Astrocyte of the cerebellum (primary cell): ENCODE measurements at regions not wholly inside any gene's neighbourhood (a gene's known extent, or its start where the extent isn't known, plus 50 kb on each side); places are given as distances from the start of the nearest gene placed in this dataset.

Experiments used
- DNase-seq: peaks from one replicate; pipeline ENCODE4 v3.0.0-alpha.2; 2011; ENCODE audit warnings: low read depth
- H3K4me3 ChIP-seq: 2 replicates; pipeline ENCODE4 v1.5.1; 2011; ENCODE audit warnings: mild to moderate bottlenecking, low read depth, low read length, moderate library complexity
- CTCF ChIP-seq: IDR thresholded peaks from 2 replicates; pipeline ENCODE4 v1.5.1; 2012; ENCODE audit warnings: low read length, low read depth, moderate library complexity, mild to moderate bottlenecking; ENCODE audit errors: missing control alignments
- in situ Hi-C: cut with HindIII; loops from 2 replicates; pipeline ENCODE4 v1.10.0; 2017; ENCODE audit warnings: low sequenced_read_pairs

GRCh38 chr5:136527311-136527710, 162.0 kb upstream of the TRPC7 start:
- no peak for TF ChIP-seq CTCF
- no peak overlapping the region for H3K4me3 ChIP-seq
- in situ Hi-C loops: no loop called here
- no peak for DNase-seq

GRCh38 chr5:136526791-136527190, 161.4 kb upstream of the TRPC7 start:
- in situ Hi-C loops: no loop called here
- no peak for DNase-seq
- H3K4me3 ChIP-seq: no peak overlapping the region
- no peak for TF ChIP-seq CTCF

- H3K4me3 ChIP-seq: no peak overlapping the region
Observed at GRCh38 chr5:136526021-136526420, 160.7 kb upstream of the TRPC7 start.

GRCh38 chr5:136525597-136525996, 160.3 kb upstream of the TRPC7 start:
- H3K4me3 ChIP-seq: no peak overlapping the region
- no peak for TF ChIP-seq CTCF
- in situ Hi-C loops: no loop called here
- DNase-seq: no peak

More at GRCh38 chr5:136526021-136526420, 160.7 kb upstream of the TRPC7 start:
- no peak for DNase-seq
- in situ Hi-C loops: no loop called here
- TF ChIP-seq CTCF: no peak

- no peak for TF ChIP-seq CTCF
- in situ Hi-C loops: no loop called here
- DNase-seq: no peak
Observed at GRCh38 chr5:136522217-136522956, 157.0 kb upstream of the TRPC7 start.

GRCh38 chr5:136521696-136522095, 156.4 kb upstream of the TRPC7 start:
- in situ Hi-C loops: no loop called here
- no peak for TF ChIP-seq CTCF
- DNase-seq: no peak
- no peak overlapping the region for H3K4me3 ChIP-seq

More at GRCh38 chr5:136522217-136522956, 157.0 kb upstream of the TRPC7 start:
- H3K4me3 ChIP-seq: no peak overlapping the region
